H9 (cell line): ENCODE measurements at regions not wholly inside any gene's neighbourhood (a gene's known extent, or its start where the extent isn't known, plus 50 kb on each side); places are given as distances from the start of the nearest gene placed in this dataset.

Source experiments
- DNase-seq: peaks from one replicate; pipeline ENCODE4 v3.0.0-alpha.2; 2017
- H2AFZ ChIP-seq: one replicate; pipeline ENCODE4 v1.6.1; 2013; ENCODE audit warnings: mild to moderate bottlenecking, low read length, control low read depth, moderate library complexity
- H2AK5ac ChIP-seq: 2 replicates; pipeline ENCODE4 v1.6.1; 2013; ENCODE audit warnings: low read length, control low read depth, mixed read lengths; ENCODE audit not compliant: insufficient read length
- H2BK120ac ChIP-seq: one replicate; pipeline ENCODE4 v1.6.1; 2013; ENCODE audit warnings: low read depth, mild to moderate bottlenecking, low read length, control low read depth, inconsistent platforms; ENCODE audit not compliant: poor library complexity, severe bottlenecking
- H2BK12ac ChIP-seq: 2 replicates; pipeline ENCODE4 v1.6.1; 2013; ENCODE audit warnings: low read length, control low read depth, mixed read lengths, low read depth; ENCODE audit not compliant: insufficient read length
- H2BK15ac ChIP-seq: 2 replicates; pipeline ENCODE4 v1.6.1; 2013; ENCODE audit warnings: low read depth, low read length, control low read depth
- H2BK20ac ChIP-seq: one replicate; pipeline ENCODE4 v1.6.1; 2013; ENCODE audit warnings: low read depth, mild to moderate bottlenecking, low read length, control low read depth, inconsistent platforms; ENCODE audit not compliant: poor library complexity, severe bottlenecking
- H2BK5ac ChIP-seq: 2 replicates; pipeline ENCODE4 v1.6.1; 2013; ENCODE audit warnings: low read length, control low read depth, mixed read lengths; ENCODE audit not compliant: insufficient read length
- H3K14ac ChIP-seq: 2 replicates; pipeline ENCODE4 v1.6.1; 2013; ENCODE audit warnings: low read length, control low read depth; ENCODE audit not compliant: insufficient read depth
- H3K18ac ChIP-seq: 2 replicates; pipeline ENCODE4 v1.6.1; 2013; ENCODE audit warnings: low read depth, mild to moderate bottlenecking, mixed read lengths, low read length, control low read depth; ENCODE audit not compliant: insufficient read length
- H3K23ac ChIP-seq: 2 replicates; pipeline ENCODE4 v1.6.1; 2013; ENCODE audit warnings: low read length, control low read depth, mixed read lengths, low read depth; ENCODE audit not compliant: insufficient read length
- H3K23me2 ChIP-seq: 2 replicates; pipeline ENCODE4 v1.6.1; 2013; ENCODE audit warnings: low read depth, mild to moderate bottlenecking, mixed read lengths, low read length, control low read depth; ENCODE audit not compliant: insufficient read length, poor library complexity, severe bottlenecking
- H3K27ac ChIP-seq: 2 replicates; pipeline ENCODE4 v1.5.1; 2013; ENCODE audit warnings: low read length, control low read depth, mixed read lengths, low read depth; ENCODE audit not compliant: insufficient read length
- H3K27me3 ChIP-seq: 2 replicates; pipeline ENCODE4 v1.6.1; 2013; ENCODE audit warnings: low read length, control low read depth, inconsistent platforms; ENCODE audit not compliant: insufficient read depth
- H3K4ac ChIP-seq: 2 replicates; pipeline ENCODE4 v1.6.1; 2013; ENCODE audit warnings: low read depth, mild to moderate bottlenecking, control low read depth, inconsistent platforms, low read length, moderate library complexity
- H3K4me1 ChIP-seq: 2 replicates; pipeline ENCODE4 v1.6.1; 2013; ENCODE audit warnings: low read length, control low read depth, inconsistent platforms; ENCODE audit not compliant: insufficient read depth
- H3K4me2 ChIP-seq: 2 replicates; pipeline ENCODE4 v1.6.1; 2013; ENCODE audit warnings: low read length, control low read depth, mixed read lengths; ENCODE audit not compliant: insufficient read length, insufficient read depth
- H3K56ac ChIP-seq: 2 replicates; pipeline ENCODE4 v1.6.1; 2013; ENCODE audit warnings: low read depth, mild to moderate bottlenecking, mixed read lengths, low read length, control low read depth; ENCODE audit not compliant: insufficient read length
- H3K79me1 ChIP-seq: 2 replicates; pipeline ENCODE4 v1.6.1; 2013; ENCODE audit warnings: low read depth, mild to moderate bottlenecking, moderate library complexity, low read length, control low read depth, inconsistent platforms; ENCODE audit not compliant: insufficient read depth, poor library complexity, severe bottlenecking
- H3K79me2 ChIP-seq: 2 replicates; pipeline ENCODE4 v1.6.1; 2013; ENCODE audit warnings: low read length, control low read depth, inconsistent platforms; ENCODE audit not compliant: insufficient read depth
- H3K9ac ChIP-seq: 2 replicates; pipeline ENCODE4 v1.6.1; 2013; ENCODE audit warnings: low read length, control low read depth, mixed read lengths; ENCODE audit not compliant: insufficient read length; ENCODE audit errors: extremely low read depth
- H3K9me3 ChIP-seq: one replicate; pipeline ENCODE4 v1.6.1; 2013; ENCODE audit warnings: low read depth, low read length, inconsistent platforms; ENCODE audit not compliant: control insufficient read depth
- H3T11ph ChIP-seq: one replicate; pipeline ENCODE4 v1.6.1; 2013; ENCODE audit warnings: mild to moderate bottlenecking, low read length, control low read depth, inconsistent platforms
- H4K20me1 ChIP-seq: one replicate; pipeline ENCODE4 v1.6.1; 2013; ENCODE audit not compliant: control insufficient read depth, insufficient read length, insufficient read depth
- H4K5ac ChIP-seq: 2 replicates; pipeline ENCODE4 v1.6.1; 2013; ENCODE audit warnings: low read depth, mild to moderate bottlenecking, mixed read lengths, low read length, control low read depth; ENCODE audit not compliant: insufficient read length
- H4K8ac ChIP-seq: replicated peaks from 2 replicates; pipeline ENCODE4 v1.6.1; 2013; ENCODE audit warnings: low read length, control low read depth, mixed read lengths, low read depth; ENCODE audit not compliant: insufficient read length
- H4K91ac ChIP-seq: 2 replicates; pipeline ENCODE4 v1.6.1; 2013; ENCODE audit warnings: low read depth, mild to moderate bottlenecking, moderate library complexity, mixed read lengths, low read length, control low read depth; ENCODE audit not compliant: insufficient read length
- H3K27ac Mint-ChIP-seq, 3 experiments: 2 replicates in 2 of 3; 3 replicates in 1 of 3; pipeline ENCODE4 v1.8.0; 2020 to 2021; ENCODE audit warnings: mixed read lengths in 3 of 3, mild to moderate bottlenecking in 1 of 3, moderate library complexity in 1 of 3
- H3K27me3 Mint-ChIP-seq: 2 replicates; pipeline ENCODE4 v1.8.0; 2021; ENCODE audit warnings: low read depth, mild to moderate bottlenecking, moderate library complexity, mixed read lengths
- H3K36me3 Mint-ChIP-seq, 3 experiments: 2 replicates in 2 of 3; 3 replicates in 1 of 3; pipeline ENCODE4 v1.8.0; 2020 to 2021; ENCODE audit warnings: low read depth in 3 of 3, mixed read lengths in 3 of 3; ENCODE audit not compliant: insufficient read depth in 1 of 3
- H3K4me1 Mint-ChIP-seq, 2 experiments: 2 replicates each; pipeline ENCODE4 v1.8.0; 2020; ENCODE audit warnings: mixed read lengths in 2 of 2
- H3K4me3 Mint-ChIP-seq, 2 experiments: 2 replicates in 1 of 2; 3 replicates in 1 of 2; pipeline ENCODE4 v1.8.0; 2020 to 2021; ENCODE audit warnings: mild to moderate bottlenecking in 2 of 2, mixed read lengths in 2 of 2, moderate library complexity in 1 of 2
- H3K9me3 Mint-ChIP-seq, 2 experiments: 2 replicates in 1 of 2; 3 replicates in 1 of 2; pipeline ENCODE4 v1.8.0; 2020; ENCODE audit warnings: mild to moderate bottlenecking in 2 of 2, mixed read lengths in 2 of 2, moderate library complexity in 1 of 2
- WGBS: extraction: QIAGEN DNeasy Blood & Tissue Kit; methylation state at CpG from one replicate; pipeline ENCODE4 v1.1.7; 2013; ENCODE audit warnings: missing lambda C conversion rate, low lambda C conversion rate, mixed read lengths; ENCODE audit not compliant: insufficient read length; ENCODE audit errors: extremely low coverage; 5-methylcytosine and 5-hydroxymethylcytosine counted together
- TF ChIP-seq, protein P1 (sequence below): fragments of 200-600 bp; sonication (generic); conservative IDR thresholded peaks from 3 replicates; pipeline ENCODE4 v1.8.0; 2021; ENCODE audit warnings: antibody characterized with exemption, mild to moderate bottlenecking

DNA sequence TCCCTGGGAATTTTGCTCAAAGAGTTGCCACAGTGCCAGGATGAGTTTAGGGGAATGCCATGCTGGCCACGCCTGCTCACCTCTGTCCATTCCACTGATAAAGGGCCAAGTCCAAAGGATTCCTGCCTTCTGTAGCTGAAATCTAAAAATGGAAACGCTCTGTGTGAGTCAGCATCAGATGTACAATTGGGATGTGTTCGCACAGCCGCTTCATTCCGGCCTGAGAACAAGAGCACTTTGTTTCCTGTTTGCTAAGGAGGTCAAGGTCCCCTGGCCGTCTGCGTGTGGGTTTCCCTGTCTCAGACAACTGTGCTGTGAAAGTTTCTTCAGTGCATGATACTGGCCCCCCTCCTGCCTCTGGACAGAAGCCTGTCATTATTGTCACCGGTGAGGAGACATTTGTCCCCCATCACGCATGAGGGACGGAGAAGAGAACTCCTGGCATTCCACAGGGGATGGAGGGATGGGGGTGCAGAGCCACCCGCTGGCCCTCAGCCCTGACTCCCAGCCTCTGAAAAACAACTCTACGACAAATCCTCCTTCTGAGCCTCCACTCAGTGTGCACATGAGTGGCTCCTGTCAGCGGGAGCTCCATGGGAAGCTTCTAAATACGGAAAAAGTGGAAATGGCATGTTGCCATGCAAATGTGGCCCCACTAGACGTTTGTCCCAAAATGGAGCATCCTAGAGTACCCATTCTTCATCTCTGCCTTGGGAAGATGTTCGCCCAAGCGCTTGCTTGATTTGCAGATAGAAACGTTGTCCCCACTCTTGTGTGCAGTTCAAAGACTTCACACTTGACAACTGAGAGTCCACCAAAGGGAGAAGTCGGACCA is 143.5 kb upstream of the AFDN start:
- Mint-ChIP-seq H3K36me3 (peaks cover 0 to 5% (median 0%) of the 10 kb centered on the region in 3 experiments; a peak in 3 of 7 replicates), H3K9me3 (peaks cover 5 to 7% of the 10 kb centered on the region in 2 experiments; a peak in 4 of 5 replicates), H3K4me3 (no peak overlapping the region), H3K4me1 (peaks cover 33 to 39% of the 10 kb centered on the region in 2 experiments), H3K27me3 (peaks cover 55% of the 10 kb centered on the region), H3K27ac (no peak overlapping the region; a peak in 1 of 7 replicates)
- Histone ChIP-seq H3K4me1 (no peaks in the 10 kb centered on the region; the same call in 1 of the 2 replicates), H3K23me2 (peaks cover 1% of the 10 kb centered on the region), H3K56ac (no peak overlapping the region), H2AFZ (no peak overlapping the region), H3K4ac (no peak overlapping the region), H2AK5ac (no peak overlapping the region), H3K27ac (no peak overlapping the region), H2BK15ac (no peak overlapping the region), H2BK20ac (no peak overlapping the region), H2BK120ac (no peak overlapping the region), H3K23ac (no peak overlapping the region), H3K14ac (no peak overlapping the region), H3K18ac (no peak overlapping the region), H2BK12ac (no peak overlapping the region), H4K91ac (no peak overlapping the region), H4K20me1 (no peaks in the 10 kb centered on the region), H3K4me2 (no peak overlapping the region), H3K79me1 (no peaks in the 10 kb centered on the region), H3K27me3 (no peaks in the 10 kb centered on the region), H3K9ac (no peak overlapping the region), H2BK5ac (no peak overlapping the region), H3K9me3 (no peaks in the 10 kb centered on the region), H4K5ac (no peak overlapping the region), H3K79me2 (no peaks in the 10 kb centered on the region), H4K8ac (no peak overlapping the region), H3T11ph (no peak overlapping the region)
- DNase-seq: no peak
- TF ChIP-seq, protein P1, sequence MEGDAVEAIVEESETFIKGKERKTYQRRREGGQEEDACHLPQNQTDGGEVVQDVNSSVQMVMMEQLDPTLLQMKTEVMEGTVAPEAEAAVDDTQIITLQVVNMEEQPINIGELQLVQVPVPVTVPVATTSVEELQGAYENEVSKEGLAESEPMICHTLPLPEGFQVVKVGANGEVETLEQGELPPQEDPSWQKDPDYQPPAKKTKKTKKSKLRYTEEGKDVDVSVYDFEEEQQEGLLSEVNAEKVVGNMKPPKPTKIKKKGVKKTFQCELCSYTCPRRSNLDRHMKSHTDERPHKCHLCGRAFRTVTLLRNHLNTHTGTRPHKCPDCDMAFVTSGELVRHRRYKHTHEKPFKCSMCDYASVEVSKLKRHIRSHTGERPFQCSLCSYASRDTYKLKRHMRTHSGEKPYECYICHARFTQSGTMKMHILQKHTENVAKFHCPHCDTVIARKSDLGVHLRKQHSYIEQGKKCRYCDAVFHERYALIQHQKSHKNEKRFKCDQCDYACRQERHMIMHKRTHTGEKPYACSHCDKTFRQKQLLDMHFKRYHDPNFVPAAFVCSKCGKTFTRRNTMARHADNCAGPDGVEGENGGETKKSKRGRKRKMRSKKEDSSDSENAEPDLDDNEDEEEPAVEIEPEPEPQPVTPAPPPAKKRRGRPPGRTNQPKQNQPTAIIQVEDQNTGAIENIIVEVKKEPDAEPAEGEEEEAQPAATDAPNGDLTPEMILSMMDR: no peak
- WGBS: no CpG with 5 or more reads among the region's 19 CpGs
